GM12878 (cell line): ENCODE measurements at regions not wholly inside any gene's neighbourhood (a gene's known extent, or its start where the extent isn't known, plus 50 kb on each side); places are given as distances from the start of the nearest gene placed in this dataset.

Experiments
- ATAC-seq: fragments of 200-7000 bp; cut with Tn5 transposase; 3 replicates; pipeline ENCODE4 v1.9.1; 2020; ENCODE audit warnings: mild to moderate bottlenecking, moderate library complexity
- BruUV-seq: library from RNA; stranded (reverse); fragments of 400-500 nt; replicated peaks from 2 replicates; lab custom pipeline; 2021; lab: Mats Ljungman, UMichigan
- CTCF ChIA-PET: fragments of 300-600 bp; sonication (Branson Sonifier 250); formaldehyde crosslinking; extraction: SDS; loops from one replicate; lab custom pipeline; 2021; ENCODE audit warnings: inconsistent platforms; lab: Yijun Ruan, JAX
- POLR2A ChIA-PET: fragments of 350-600 bp; formaldehyde crosslinking; extraction: SDS; loops from one replicate; lab custom pipeline; 2021; ENCODE audit warnings: inconsistent platforms; lab: Charles Lee
- RAD21 ChIA-PET: fragments of 300-600 bp; sonication (Branson Sonifier 250); formaldehyde crosslinking; loops from one replicate; lab custom pipeline; 2023; ENCODE audit warnings: antibody characterized with exemption; ENCODE audit not compliant: unreplicated experiment; lab: Charles Lee
- SMC1A ChIA-PET: fragments of 300-600 bp; sonication (Branson Sonifier 250); formaldehyde crosslinking; loops from one replicate; lab custom pipeline; 2023; ENCODE audit not compliant: unreplicated experiment, uncharacterized antibody; lab: Charles Lee
- DNase-seq: peaks from one replicate; pipeline ENCODE4 v3.0.0-alpha.2; 2011; ENCODE audit warnings: low read depth, low spot score
- FAIRE-seq: peaks from 3 replicates; lab custom pipeline; 2011; peaks lifted over from hg19 to GRCh38; lab: Jason Lieb, UNC
- H2AFZ ChIP-seq: 2 replicates; pipeline ENCODE4 v1.6.0; 2011; ENCODE audit warnings: low read depth, low read length, control low read depth; ENCODE audit not compliant: control insufficient read depth
- H3K27ac ChIP-seq: 2 replicates; pipeline ENCODE4 v1.5.1; 2011; ENCODE audit warnings: control low read depth; ENCODE audit not compliant: control insufficient read depth, insufficient read depth
- H3K27me3 ChIP-seq, 2 experiments: replicated peaks in 1 of 2; 2 replicates each; pipeline versions ENCODE4 v1.6.0 to v1.6.1; 2011; ENCODE audit warnings: low read length in 1 of 2; ENCODE audit not compliant: control insufficient read depth in 2 of 2, insufficient read depth in 2 of 2
- H3K36me3 ChIP-seq, 2 experiments: 2 replicates each; pipeline ENCODE4 v1.5.1; 2011; ENCODE audit warnings: low read length in 1 of 2; ENCODE audit not compliant: control insufficient read depth in 2 of 2, insufficient read depth in 2 of 2
- H3K4me1 ChIP-seq: 2 replicates; pipeline ENCODE4 v1.6.1; 2011; ENCODE audit warnings: mild to moderate bottlenecking, low read length, moderate library complexity, mixed read lengths; ENCODE audit not compliant: control insufficient read depth, insufficient read depth
- H3K4me2 ChIP-seq: 2 replicates; pipeline ENCODE4 v1.6.0; 2011; ENCODE audit warnings: control low read depth; ENCODE audit not compliant: control insufficient read depth, insufficient read depth
- H3K4me3 ChIP-seq: fragments of 200-600 bp; sonication (generic); 2 replicates; pipeline ENCODE4 v1.5.1; 2016
- H3K79me2 ChIP-seq: 2 replicates; pipeline ENCODE4 v1.6.0; 2011; ENCODE audit warnings: low read length; ENCODE audit not compliant: control insufficient read depth, insufficient read depth
- H3K9ac ChIP-seq: 2 replicates; pipeline ENCODE4 v1.8.0; 2011; ENCODE audit warnings: low read length, control low read depth, mixed read lengths; ENCODE audit not compliant: control insufficient read depth, insufficient read depth
- H3K9me3 ChIP-seq: replicated peaks from 3 replicates; pipeline ENCODE4 v1.5.1; 2011; ENCODE audit warnings: mild to moderate bottlenecking, low read length; ENCODE audit not compliant: control insufficient read depth, insufficient read depth
- H4K20me1 ChIP-seq: 2 replicates; pipeline ENCODE4 v1.6.0; 2011; ENCODE audit not compliant: control insufficient read depth, insufficient read depth
- ETV6 ChIP-seq, 2 experiments: fragments of 450-650 bp in 1 of 2; IDR thresholded peaks in 1 of 2; conservative IDR thresholded peaks in 1 of 2; 2 replicates each; pipeline ENCODE4 v1.6.1; 2014; ENCODE audit warnings: antibody characterized with exemption in 1 of 2, borderline replicate concordance in 1 of 2, low read depth in 1 of 2, mild to moderate bottlenecking in 1 of 2, moderate library complexity in 1 of 2
- MLLT1 ChIP-seq: fragments of 450-650 bp; IDR thresholded peaks from 2 replicates; pipeline ENCODE4 v1.6.1; 2016; ENCODE audit warnings: mild to moderate bottlenecking
- ZNF207 ChIP-seq: fragments of 450-650 bp; IDR thresholded peaks from 2 replicates; pipeline ENCODE4 v1.6.1; 2014; ENCODE audit warnings: antibody characterized with exemption, mild to moderate bottlenecking, borderline replicate concordance
- WGBS: methylation state at CpG from one replicate; pipeline ENCODE4 v1.1.6; 2016; ENCODE audit warnings: low lambda C conversion rate; ENCODE audit not compliant: insufficient replicate concordance, insufficient coverage; ENCODE audit errors: missing lambda C conversion rate; 5-methylcytosine and 5-hydroxymethylcytosine counted together
- in situ Hi-C: fragments of 300-500 bp; cut with MboI; formaldehyde crosslinking; loops from 9 replicates; pipeline ENCODE4 v1.14.3; 2018; ENCODE audit warnings: mixed read lengths
- intact Hi-C: fragments of 100-400 bp; cut with micrococcal nuclease; formaldehyde crosslinking; loops from one replicate; pipeline ENCODE4 v1.14.2; 2022; ENCODE audit not compliant: unreplicated experiment
- TF ChIP-seq, protein P1 (sequence below): fragments of 450-650 bp; IDR thresholded peaks from 2 replicates; pipeline ENCODE4 v1.6.1; 2016; ENCODE audit warnings: mild to moderate bottlenecking

- no peak for FAIRE-seq
- Histone ChIP-seq H3K36me3 (no peaks in the 10 kb centered on the region), H3K4me3 (no peak overlapping the region), H2AFZ (no peak overlapping the region), H3K4me2 (no peak overlapping the region)
- DNase-seq = no peak
- CTCF ChIA-PET = no interaction called here
- in situ Hi-C loops (no loop called here), intact Hi-C loops (no loop called here)
- POLR2A ChIA-PET = interaction anchor here (0.7 kb wide), 1 partner anchor 382 kb away, joined by 3 read pairs; no protein-coding TSS in a partner anchor
- TF ChIP-seq ZNF207 (no peak), ETV6 (conservative IDR thresholded peaks at IDR 0.05 in 1 of 2, IDR thresholded peaks at IDR 0.05 in 1 of 2; ENCODE audit: borderline replicate concordance in 1 of 2, low read depth in 1 of 2) (no peak), MLLT1 (no peak)
- TF ChIP-seq, protein P1, sequence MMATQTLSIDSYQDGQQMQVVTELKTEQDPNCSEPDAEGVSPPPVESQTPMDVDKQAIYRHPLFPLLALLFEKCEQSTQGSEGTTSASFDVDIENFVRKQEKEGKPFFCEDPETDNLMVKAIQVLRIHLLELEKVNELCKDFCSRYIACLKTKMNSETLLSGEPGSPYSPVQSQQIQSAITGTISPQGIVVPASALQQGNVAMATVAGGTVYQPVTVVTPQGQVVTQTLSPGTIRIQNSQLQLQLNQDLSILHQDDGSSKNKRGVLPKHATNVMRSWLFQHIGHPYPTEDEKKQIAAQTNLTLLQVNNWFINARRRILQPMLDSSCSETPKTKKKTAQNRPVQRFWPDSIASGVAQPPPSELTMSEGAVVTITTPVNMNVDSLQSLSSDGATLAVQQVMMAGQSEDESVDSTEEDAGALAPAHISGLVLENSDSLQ = no peak
- TF ChIP-seq, all 136 proteins: peak for 0
- H3K79me2 ChIP-seq = no peaks in the 10 kb centered on the region
- H3K9me3 ChIP-seq = no peaks in the 10 kb centered on the region
- no peak for ATAC-seq
- H3K27me3 ChIP-seq = no peaks in the 10 kb centered on the region
- no peaks in the 10 kb centered on the region for H3K4me1 ChIP-seq
- no TSS peak for BruUV-seq
- H3K27ac ChIP-seq = no peak overlapping the region
- H4K20me1 ChIP-seq = no peaks in the 10 kb centered on the region
- ChIA-PET RAD21 (interaction anchor here (0.7 kb wide), 1 partner anchor 176 kb away, joined by 3 read pairs; no protein-coding TSS in a partner anchor), SMC1A (interaction anchor here (0.6 to 2.3 kb wide), 2 partner anchors 15 to 108 kb away, joined by 3 to 8 read pairs; no protein-coding TSS in a partner anchor)
- 27% methylated on average over 6 of the region's 6 CpGs for WGBS
- H3K9ac ChIP-seq = no peak overlapping the region
Observed at GRCh38 chr2:221267773-221268425, 304.2 kb downstream of the EPHA4 start.
